GM12878 (cell line): ENCODE measurements at regions not wholly inside any gene's neighbourhood (a gene's known extent, or its start where the extent isn't known, plus 50 kb on each side); places are given as distances from the start of the nearest gene placed in this dataset.

Experiments
- ATAC-seq: fragments of 200-7000 bp; cut with Tn5 transposase; 3 replicates; pipeline ENCODE4 v1.9.1; 2020; ENCODE audit warnings: mild to moderate bottlenecking, moderate library complexity
- BruUV-seq: library from RNA; stranded (reverse); fragments of 400-500 nt; replicated peaks from 2 replicates; lab custom pipeline; 2021; lab: Mats Ljungman, UMichigan
- CTCF ChIA-PET: fragments of 300-600 bp; sonication (Branson Sonifier 250); formaldehyde crosslinking; extraction: SDS; loops from one replicate; lab custom pipeline; 2021; ENCODE audit warnings: inconsistent platforms; lab: Yijun Ruan, JAX
- POLR2A ChIA-PET: fragments of 350-600 bp; formaldehyde crosslinking; extraction: SDS; loops from one replicate; lab custom pipeline; 2021; ENCODE audit warnings: inconsistent platforms; lab: Charles Lee
- RAD21 ChIA-PET: fragments of 300-600 bp; sonication (Branson Sonifier 250); formaldehyde crosslinking; loops from one replicate; lab custom pipeline; 2023; ENCODE audit warnings: antibody characterized with exemption; ENCODE audit not compliant: unreplicated experiment; lab: Charles Lee
- SMC1A ChIA-PET: fragments of 300-600 bp; sonication (Branson Sonifier 250); formaldehyde crosslinking; loops from one replicate; lab custom pipeline; 2023; ENCODE audit not compliant: unreplicated experiment, uncharacterized antibody; lab: Charles Lee
- DNase-seq: peaks from one replicate; pipeline ENCODE4 v3.0.0-alpha.2; 2011; ENCODE audit warnings: low read depth, low spot score
- FAIRE-seq: peaks from 3 replicates; lab custom pipeline; 2011; peaks lifted over from hg19 to GRCh38; lab: Jason Lieb, UNC
- H2AFZ ChIP-seq: 2 replicates; pipeline ENCODE4 v1.6.0; 2011; ENCODE audit warnings: low read depth, low read length, control low read depth; ENCODE audit not compliant: control insufficient read depth
- H3K27ac ChIP-seq: 2 replicates; pipeline ENCODE4 v1.5.1; 2011; ENCODE audit warnings: control low read depth; ENCODE audit not compliant: control insufficient read depth, insufficient read depth
- H3K27me3 ChIP-seq, 2 experiments: replicated peaks in 1 of 2; 2 replicates each; pipeline versions ENCODE4 v1.6.0 to v1.6.1; 2011; ENCODE audit warnings: low read length in 1 of 2; ENCODE audit not compliant: control insufficient read depth in 2 of 2, insufficient read depth in 2 of 2
- H3K36me3 ChIP-seq, 2 experiments: 2 replicates each; pipeline ENCODE4 v1.5.1; 2011; ENCODE audit warnings: low read length in 1 of 2; ENCODE audit not compliant: control insufficient read depth in 2 of 2, insufficient read depth in 2 of 2
- H3K4me1 ChIP-seq: 2 replicates; pipeline ENCODE4 v1.6.1; 2011; ENCODE audit warnings: mild to moderate bottlenecking, low read length, moderate library complexity, mixed read lengths; ENCODE audit not compliant: control insufficient read depth, insufficient read depth
- H3K4me2 ChIP-seq: 2 replicates; pipeline ENCODE4 v1.6.0; 2011; ENCODE audit warnings: control low read depth; ENCODE audit not compliant: control insufficient read depth, insufficient read depth
- H3K4me3 ChIP-seq: fragments of 200-600 bp; sonication (generic); 2 replicates; pipeline ENCODE4 v1.5.1; 2016
- H3K79me2 ChIP-seq: 2 replicates; pipeline ENCODE4 v1.6.0; 2011; ENCODE audit warnings: low read length; ENCODE audit not compliant: control insufficient read depth, insufficient read depth
- H3K9ac ChIP-seq: 2 replicates; pipeline ENCODE4 v1.8.0; 2011; ENCODE audit warnings: low read length, control low read depth, mixed read lengths; ENCODE audit not compliant: control insufficient read depth, insufficient read depth
- H3K9me3 ChIP-seq: replicated peaks from 3 replicates; pipeline ENCODE4 v1.5.1; 2011; ENCODE audit warnings: mild to moderate bottlenecking, low read length; ENCODE audit not compliant: control insufficient read depth, insufficient read depth
- H4K20me1 ChIP-seq: 2 replicates; pipeline ENCODE4 v1.6.0; 2011; ENCODE audit not compliant: control insufficient read depth, insufficient read depth
- BCL11A ChIP-seq: IDR thresholded peaks from 2 replicates; pipeline ENCODE4 v1.6.1; 2011; ENCODE audit warnings: low read depth, low read length
- BMI1 ChIP-seq: fragments of 450-650 bp; IDR thresholded peaks from 2 replicates; pipeline ENCODE4 v1.6.1; 2016; ENCODE audit warnings: mild to moderate bottlenecking, moderate library complexity, borderline replicate concordance
- ESRRA ChIP-seq: IDR thresholded peaks from 2 replicates; pipeline ENCODE4 v1.6.1; 2012; ENCODE audit warnings: mild to moderate bottlenecking, low read length, improper control_type of control experiment
- FOXM1 ChIP-seq: IDR thresholded peaks from 2 replicates; pipeline ENCODE4 v1.6.1; 2012; ENCODE audit warnings: low read depth, mild to moderate bottlenecking, inconsistent platforms, low read length, moderate library complexity
- NFXL1 ChIP-seq: fragments of 450-650 bp; IDR thresholded peaks from 2 replicates; pipeline ENCODE4 v1.6.1; 2017; ENCODE audit warnings: antibody characterized with exemption, mild to moderate bottlenecking, borderline replicate concordance
- NR2F1 ChIP-seq: fragments of 450-650 bp; conservative IDR thresholded peaks from 2 replicates; pipeline ENCODE4 v1.6.1; 2017; ENCODE audit warnings: mild to moderate bottlenecking
- RAD21 ChIP-seq: IDR thresholded peaks from 2 replicates; pipeline ENCODE4 v1.6.1; 2011; ENCODE audit warnings: mild to moderate bottlenecking, low read depth, low read length, moderate library complexity; ENCODE audit not compliant: insufficient read depth
- RUNX3 ChIP-seq: IDR thresholded peaks from 2 replicates; pipeline ENCODE4 v1.6.1; 2012; ENCODE audit warnings: low read length, inconsistent platforms
- YBX1 ChIP-seq: fragments of 450-650 bp; IDR thresholded peaks from 2 replicates; pipeline ENCODE4 v1.6.1; 2016; ENCODE audit warnings: antibody characterized with exemption
- WGBS: methylation state at CpG from one replicate; pipeline ENCODE4 v1.1.6; 2016; ENCODE audit warnings: low lambda C conversion rate; ENCODE audit not compliant: insufficient replicate concordance, insufficient coverage; ENCODE audit errors: missing lambda C conversion rate; 5-methylcytosine and 5-hydroxymethylcytosine counted together
- in situ Hi-C: fragments of 300-500 bp; cut with MboI; formaldehyde crosslinking; loops from 9 replicates; pipeline ENCODE4 v1.14.3; 2018; ENCODE audit warnings: mixed read lengths
- intact Hi-C: fragments of 100-400 bp; cut with micrococcal nuclease; formaldehyde crosslinking; loops from one replicate; pipeline ENCODE4 v1.14.2; 2022; ENCODE audit not compliant: unreplicated experiment
- TF ChIP-seq, protein P1 (sequence below): IDR thresholded peaks from 2 replicates; pipeline ENCODE4 v1.6.1; 2011; ENCODE audit warnings: mild to moderate bottlenecking, low read depth, low read length, moderate library complexity; ENCODE audit not compliant: insufficient replicate concordance
- TF ChIP-seq, protein P2 (sequence below): IDR thresholded peaks from 2 replicates; pipeline ENCODE4 v1.6.1; 2012; ENCODE audit warnings: low read depth, low read length, improper control_type of control experiment

DNA sequence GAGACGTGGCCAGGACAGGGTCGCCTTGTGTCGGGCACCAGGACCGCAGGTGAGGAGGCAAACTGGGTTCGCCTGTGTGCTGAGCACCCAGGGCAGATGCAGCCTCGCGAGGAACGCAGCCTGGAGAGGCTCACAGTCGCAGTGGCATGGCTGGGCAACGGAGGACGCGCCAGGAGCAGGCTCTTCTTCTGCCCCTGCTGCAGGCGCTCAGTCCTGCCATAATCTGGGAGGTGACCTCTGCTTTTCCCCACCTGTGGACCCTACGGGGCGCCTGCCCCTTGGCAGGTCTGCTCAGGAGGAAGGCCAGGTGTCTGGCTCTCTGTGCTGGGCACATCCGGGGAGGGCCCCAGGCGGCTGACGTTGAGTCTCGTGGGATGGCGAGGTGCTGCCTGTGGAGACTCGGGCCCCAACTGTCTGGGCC lies 1136.2 kb downstream of the BRD1 start:
- DNase-seq (no peak), FAIRE-seq (no peak), ATAC-seq (no peak)
- BruUV-seq = no TSS peak
- no peaks in the 10 kb centered on the region for H3K27me3 ChIP-seq
- intact Hi-C loops (no loop called here), in situ Hi-C loops (no loop called here)
- no peak overlapping the region for H2AFZ ChIP-seq
- no peaks in the 10 kb centered on the region for H3K4me1 ChIP-seq
- WGBS = 36% methylated on average over 21 of the region's 21 CpGs
- no peak for TF ChIP-seq ESRRA
- TF ChIP-seq RAD21 = no peak
- no peak for TF ChIP-seq NR2F1
- TF ChIP-seq, protein P1, sequence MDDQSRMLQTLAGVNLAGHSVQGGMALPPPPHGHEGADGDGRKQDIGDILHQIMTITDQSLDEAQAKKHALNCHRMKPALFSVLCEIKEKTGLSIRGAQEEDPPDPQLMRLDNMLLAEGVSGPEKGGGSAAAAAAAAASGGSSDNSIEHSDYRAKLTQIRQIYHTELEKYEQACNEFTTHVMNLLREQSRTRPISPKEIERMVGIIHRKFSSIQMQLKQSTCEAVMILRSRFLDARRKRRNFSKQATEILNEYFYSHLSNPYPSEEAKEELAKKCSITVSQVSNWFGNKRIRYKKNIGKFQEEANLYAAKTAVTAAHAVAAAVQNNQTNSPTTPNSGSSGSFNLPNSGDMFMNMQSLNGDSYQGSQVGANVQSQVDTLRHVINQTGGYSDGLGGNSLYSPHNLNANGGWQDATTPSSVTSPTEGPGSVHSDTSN = no peak
- TF ChIP-seq YBX1 = no peak
- TF ChIP-seq BMI1 = no peak
- no peak for TF ChIP-seq FOXM1
- no peak for TF ChIP-seq NFXL1
- TF ChIP-seq, protein P2, sequence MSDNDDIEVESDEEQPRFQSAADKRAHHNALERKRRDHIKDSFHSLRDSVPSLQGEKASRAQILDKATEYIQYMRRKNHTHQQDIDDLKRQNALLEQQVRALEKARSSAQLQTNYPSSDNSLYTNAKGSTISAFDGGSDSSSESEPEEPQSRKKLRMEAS = no peak
- no peak for TF ChIP-seq BCL11A
- TF ChIP-seq RUNX3 = no peak
- no peaks in the 10 kb centered on the region for H3K79me2 ChIP-seq
- no peak overlapping the region for H3K4me3 ChIP-seq
- H3K9ac ChIP-seq = no peak overlapping the region
- H3K27ac ChIP-seq = no peak overlapping the region
- ChIA-PET CTCF (no interaction called here), SMC1A (no interaction called here), RAD21 (no interaction called here), POLR2A (no interaction called here)
- H4K20me1 ChIP-seq = no peaks in the 10 kb centered on the region
- no peak overlapping the region for H3K4me2 ChIP-seq
- H3K9me3 ChIP-seq = no peaks in the 10 kb centered on the region; the same call in 2 of the 3 replicates
- no peaks in the 10 kb centered on the region for H3K36me3 ChIP-seq
